DND-41 (cell line): ENCODE measurements at regions not wholly inside any gene's neighbourhood (a gene's known extent, or its start where the extent isn't known, plus 50 kb on each side); places are given as distances from the start of the nearest gene placed in this dataset.

Experiments used
- ATAC-seq: fragments of 200-7000 bp; cut with Tn5 transposase; 3 replicates; pipeline ENCODE4 v1.9.1; 2021; ENCODE audit warnings: low read depth; ENCODE audit not compliant: insufficient read depth
- DNase-seq: peaks from one replicate; pipeline ENCODE4 v3.0.0-alpha.2; 2020
- H2AFZ ChIP-seq: 2 replicates; pipeline ENCODE4 v1.6.0; 2012; ENCODE audit warnings: low read depth, low read length
- H3K27ac ChIP-seq: 2 replicates; pipeline ENCODE4 v1.5.1; 2012; ENCODE audit warnings: low read length, inconsistent platforms
- H3K27me3 ChIP-seq: fragments of 200-600 bp; sonication (generic); 2 replicates; pipeline ENCODE4 v1.6.0; 2012; ENCODE audit warnings: low read length, mild to moderate bottlenecking, inconsistent platforms; ENCODE audit not compliant: insufficient read depth, poor library complexity
- H3K36me3 ChIP-seq: 2 replicates; pipeline ENCODE4 v1.5.1; 2012; ENCODE audit warnings: low read length, inconsistent platforms; ENCODE audit not compliant: insufficient read depth
- H3K4me1 ChIP-seq: 2 replicates; pipeline ENCODE4 v1.5.1; 2012; ENCODE audit warnings: mild to moderate bottlenecking, low read length; ENCODE audit not compliant: insufficient read depth
- H3K4me2 ChIP-seq: 2 replicates; pipeline ENCODE4 v1.6.0; 2012; ENCODE audit warnings: mild to moderate bottlenecking, moderate library complexity, low read length, inconsistent platforms; ENCODE audit not compliant: insufficient read depth
- H3K4me3 ChIP-seq, 2 experiments: fragments of 200-600 bp in 1 of 2; shearing (Covaris generic) in 1 of 2; 2 replicates each; pipeline ENCODE4 v1.5.1; 2012 to 2016; ENCODE audit warnings: inconsistent platforms in 2 of 2, low read length in 2 of 2, mild to moderate bottlenecking in 2 of 2, low read depth in 1 of 2, moderate library complexity in 1 of 2
- H3K79me2 ChIP-seq: 2 replicates; pipeline ENCODE4 v1.6.0; 2012; ENCODE audit warnings: low read length, inconsistent platforms; ENCODE audit not compliant: insufficient read depth
- H3K9ac ChIP-seq: 2 replicates; pipeline ENCODE4 v1.6.0; 2012; ENCODE audit warnings: low read depth, mild to moderate bottlenecking, inconsistent platforms, low read length, moderate library complexity
- H3K9me3 ChIP-seq: 2 replicates; pipeline ENCODE4 v1.5.1; 2012; ENCODE audit warnings: low read length, moderate library complexity, mild to moderate bottlenecking, inconsistent platforms; ENCODE audit not compliant: insufficient read depth, severe bottlenecking
- H4K20me1 ChIP-seq: 2 replicates; pipeline ENCODE4 v1.6.0; 2012; ENCODE audit warnings: low read length; ENCODE audit not compliant: insufficient read depth
- CTCF ChIP-seq: IDR thresholded peaks from 2 replicates; pipeline ENCODE4 v1.5.1; 2012; ENCODE audit warnings: borderline replicate concordance, low read length, moderate library complexity, mild to moderate bottlenecking; ENCODE audit not compliant: poor library complexity, severe bottlenecking; ENCODE audit errors: extremely low read depth
- EZH2 ChIP-seq: IDR thresholded peaks from 3 replicates; pipeline ENCODE4 v1.6.1; 2012; ENCODE audit warnings: borderline replicate concordance, low read depth, mild to moderate bottlenecking, moderate library complexity, low read length, inconsistent platforms; ENCODE audit not compliant: severe bottlenecking

GRCh38 chr4:123455360-123455759, 58.8 kb downstream of the SPRY1 start:
- Histone ChIP-seq H3K4me2 (no peak overlapping the region), H4K20me1 (no peaks in the 10 kb centered on the region), H3K27ac (no peak overlapping the region), H2AFZ (no peak overlapping the region), H3K4me3 (no peak overlapping the region), H3K27me3 (no peaks in the 10 kb centered on the region), H3K36me3 (no peaks in the 10 kb centered on the region), H3K9me3 (no peaks in the 10 kb centered on the region), H3K4me1 (no peaks in the 10 kb centered on the region), H3K9ac (no peak overlapping the region), H3K79me2 (no peaks in the 10 kb centered on the region)
- ATAC-seq, result no peak
- no peak for DNase-seq
- TF ChIP-seq CTCF (no peak), EZH2 (no peak)

- H3K9ac ChIP-seq, result no peak overlapping the region
- H3K4me3 ChIP-seq, result no peak overlapping the region
- no peaks in the 10 kb centered on the region for H3K9me3 ChIP-seq
- ATAC-seq (no peak), DNase-seq (no peak)
- H3K4me2 ChIP-seq, result no peak overlapping the region
- no peaks in the 10 kb centered on the region for H3K27me3 ChIP-seq
- no peaks in the 10 kb centered on the region for H4K20me1 ChIP-seq
- no peaks in the 10 kb centered on the region for H3K79me2 ChIP-seq
- H3K27ac ChIP-seq, result no peak overlapping the region
- TF ChIP-seq EZH2 (no peak), CTCF (no peak)
- no peaks in the 10 kb centered on the region for H3K4me1 ChIP-seq
- H2AFZ ChIP-seq, result no peak overlapping the region
- H3K36me3 ChIP-seq, result no peaks in the 10 kb centered on the region
These were observed 65.4 kb downstream of the SPRY1 start for GRCh38 chr4:123462007-123462406.

- no peak for DNase-seq
- no peak for ATAC-seq
- Histone ChIP-seq H3K9ac (no peak overlapping the region), H2AFZ (no peak overlapping the region), H3K4me1 (no peaks in the 10 kb centered on the region), H4K20me1 (no peaks in the 10 kb centered on the region), H3K79me2 (no peaks in the 10 kb centered on the region), H3K36me3 (no peaks in the 10 kb centered on the region), H3K4me3 (no peak overlapping the region), H3K4me2 (no peak overlapping the region), H3K9me3 (no peaks in the 10 kb centered on the region), H3K27ac (no peak overlapping the region), H3K27me3 (no peaks in the 10 kb centered on the region)
- TF ChIP-seq CTCF (no peak), EZH2 (no peak)
These were observed 67.3 kb downstream of the SPRY1 start for GRCh38 chr4:123463869-123464268.

- Histone ChIP-seq H3K4me3 (no peak overlapping the region), H3K4me2 (no peak overlapping the region), H4K20me1 (no peaks in the 10 kb centered on the region), H3K27me3 (no peaks in the 10 kb centered on the region), H3K4me1 (no peaks in the 10 kb centered on the region), H3K9ac (no peak overlapping the region), H3K36me3 (no peaks in the 10 kb centered on the region), H3K27ac (no peak overlapping the region), H2AFZ (no peak overlapping the region), H3K9me3 (no peaks in the 10 kb centered on the region), H3K79me2 (no peaks in the 10 kb centered on the region)
- no peak for ATAC-seq
- DNase-seq, result no peak
- TF ChIP-seq CTCF (no peak), EZH2 (no peak)
These were observed 68.8 kb downstream of the SPRY1 start for GRCh38 chr4:123465416-123465815.
